ENCODE measurements at regions not wholly inside any gene's neighbourhood (a gene's known extent, or its start where the extent isn't known, plus 50 kb on each side); places are given as distances from the start of the nearest gene placed in this dataset.
"Not testable (repeated sequence)": the region's sequence is repeated elsewhere in the genome, so short reads cannot be mapped to it uniquely, and the experiment has no call there.

DNA sequence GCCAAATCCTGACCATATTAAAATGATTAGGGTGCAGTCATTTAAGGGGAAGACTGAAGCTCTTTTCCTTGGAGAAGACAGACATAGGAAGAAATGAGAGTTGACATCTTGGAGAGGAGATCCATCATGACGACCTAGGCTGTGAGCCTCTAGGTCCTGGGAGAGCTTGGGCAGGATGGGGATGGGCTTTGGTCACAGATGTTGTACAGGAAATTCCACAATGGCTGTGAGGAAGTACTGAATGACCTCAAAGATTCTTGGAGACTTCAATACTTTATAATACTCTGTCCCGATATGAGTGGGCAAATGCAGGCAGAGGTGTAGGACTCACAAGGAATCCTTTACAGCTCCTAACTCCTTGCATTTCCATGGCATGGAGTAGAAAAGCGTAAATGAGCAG is 204.9 kb upstream of the FRMD6 start:
- DNase-seq (ENCODE audit: low read depth) = no peak

DNA sequence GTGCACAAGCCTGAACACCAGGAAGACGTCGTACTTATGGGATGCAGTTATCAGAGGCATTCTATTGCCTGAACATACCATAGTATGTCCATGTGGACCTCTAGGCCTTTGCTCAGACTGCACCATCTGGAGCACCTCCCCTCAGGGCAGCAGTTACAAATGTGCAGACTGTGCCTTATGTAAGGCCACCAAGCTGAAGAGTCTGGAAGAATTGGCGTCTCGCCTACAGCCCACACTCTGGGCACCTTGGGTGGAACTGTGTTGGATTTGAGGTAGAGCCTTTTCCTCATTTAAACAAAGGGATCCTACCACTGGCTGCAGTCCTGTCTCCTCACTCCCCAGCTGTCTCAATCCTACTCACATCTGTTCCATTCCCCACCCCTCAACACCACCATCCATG is 204.3 kb upstream of the FRMD6 start:
- DNase-seq (ENCODE audit: low read depth) = no peak

DNA sequence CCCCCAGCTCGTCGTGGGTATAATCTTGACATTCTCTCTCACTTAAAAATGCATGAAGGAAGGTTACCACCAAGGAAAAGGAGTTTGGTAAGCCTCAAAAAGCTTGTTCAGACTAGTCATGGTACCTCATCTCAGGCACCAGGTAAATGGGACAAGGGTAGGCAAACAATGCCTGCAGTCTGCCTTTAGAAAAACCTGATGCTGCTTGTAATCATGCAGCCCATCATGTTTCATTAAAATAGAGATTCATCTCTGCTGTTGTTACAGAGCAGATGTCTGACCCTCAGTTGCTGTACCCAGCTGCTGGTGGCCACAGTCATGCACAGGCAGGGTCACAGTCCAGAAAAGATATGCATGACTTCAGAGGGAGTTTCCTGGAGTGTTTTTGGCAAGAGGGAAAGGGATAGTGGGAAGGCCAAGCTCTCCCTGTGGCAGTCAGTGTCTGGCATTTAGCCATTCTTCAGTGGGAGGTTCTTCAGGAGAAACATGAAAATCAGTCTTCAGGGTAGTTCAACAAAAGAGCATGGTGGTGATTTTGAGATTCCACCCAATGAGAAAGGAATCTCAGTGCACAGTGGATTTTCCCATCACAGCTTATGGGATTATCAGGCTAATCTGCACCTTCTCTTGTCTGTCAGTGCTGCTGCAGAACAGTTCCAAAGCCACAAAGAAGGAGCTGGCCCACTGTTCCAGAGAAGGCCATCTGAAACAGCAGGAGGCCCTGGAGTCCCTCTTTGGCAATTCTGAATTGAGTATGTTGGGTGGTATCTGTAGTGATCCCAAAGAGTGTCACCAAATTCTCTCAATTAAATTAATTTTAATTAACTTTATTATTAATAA is 202.7 kb upstream of the FRMD6 start:
- DNase-seq (ENCODE audit: low read depth) = no peak

DNA sequence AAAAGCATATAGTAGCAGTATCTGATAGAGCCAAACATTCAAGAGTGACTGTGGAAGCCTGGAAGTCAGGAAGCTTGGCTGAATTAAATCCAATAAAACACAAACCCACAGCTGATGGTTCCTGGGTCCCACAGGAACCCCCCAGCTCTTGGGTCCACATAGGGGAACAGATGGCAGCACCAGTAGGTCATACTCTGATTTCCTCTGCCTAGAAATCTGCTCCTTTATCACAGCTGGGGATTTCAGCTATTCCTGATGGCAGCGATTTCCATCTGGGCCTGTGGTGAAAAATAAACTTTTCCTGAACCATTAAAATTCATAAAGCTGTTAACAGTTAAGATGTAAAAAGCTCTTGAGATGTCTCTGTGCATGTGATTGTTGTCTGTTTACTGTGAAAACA is 202.0 kb upstream of the FRMD6 start:
- no peak for DNase-seq (ENCODE audit: low read depth)

DNA sequence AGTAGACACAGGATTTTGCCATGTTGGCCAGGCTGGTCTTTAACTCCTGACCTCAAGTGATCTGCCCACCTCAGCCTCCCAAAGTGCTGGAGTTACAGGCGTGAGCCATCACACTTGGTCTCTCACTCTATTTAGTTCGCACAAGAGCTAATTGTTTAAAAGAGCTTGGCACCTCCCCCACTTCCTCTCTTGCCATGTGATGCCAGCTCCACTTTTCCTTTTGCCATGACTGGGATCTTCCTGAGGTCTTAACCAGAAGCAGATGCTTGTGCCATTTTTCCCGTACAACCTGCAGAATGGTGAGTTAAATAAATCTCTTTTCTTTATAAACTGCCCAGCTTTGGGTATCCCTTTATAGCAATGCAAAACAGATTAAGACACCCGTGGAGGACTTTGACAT is 200.1 kb upstream of the FRMD6 start:
- no peak for DNase-seq (ENCODE audit: low read depth)

DNA sequence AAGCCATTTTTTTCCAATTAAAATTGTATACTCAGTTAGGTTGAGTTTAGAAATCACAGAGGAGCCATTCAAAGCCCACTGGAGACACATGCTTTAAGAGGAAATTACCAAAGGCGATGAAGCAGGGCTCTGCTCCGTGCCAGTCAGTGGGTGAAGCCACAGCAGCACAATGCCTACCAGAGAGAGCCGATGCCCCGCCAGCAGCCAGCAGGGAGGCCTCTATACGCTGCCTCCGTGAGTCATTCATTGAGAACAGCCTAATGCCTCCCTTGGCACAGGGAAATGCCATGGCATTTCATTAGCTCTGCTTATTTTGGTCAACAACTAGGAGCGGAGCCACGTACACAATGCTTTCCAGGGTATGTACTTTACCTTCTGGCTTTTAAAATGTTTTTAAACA is 197.8 kb upstream of the FRMD6 start:
- DNase-seq (ENCODE audit: low read depth) = no peak

DNA sequence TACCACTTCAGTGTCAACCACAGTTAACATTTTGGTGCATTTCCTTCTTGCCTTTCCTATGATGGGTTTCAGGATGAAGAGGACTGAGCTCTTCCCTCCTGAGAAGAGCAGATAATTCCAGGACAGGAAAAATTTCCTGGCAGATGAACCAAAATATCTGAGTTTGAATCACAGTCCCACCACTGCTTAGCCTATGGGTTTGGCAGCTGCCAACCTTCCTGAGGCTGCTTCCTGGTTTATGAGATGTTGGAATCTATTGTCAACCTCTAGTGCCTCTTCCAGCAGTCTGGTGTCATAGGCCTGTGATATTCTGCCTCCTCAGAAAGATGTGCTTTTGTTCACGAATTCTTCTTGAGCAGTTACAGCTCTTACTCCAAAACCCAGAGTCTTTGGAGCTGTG is 197.4 kb upstream of the FRMD6 start:
- DNase-seq (ENCODE audit: low read depth) = no peak

DNA sequence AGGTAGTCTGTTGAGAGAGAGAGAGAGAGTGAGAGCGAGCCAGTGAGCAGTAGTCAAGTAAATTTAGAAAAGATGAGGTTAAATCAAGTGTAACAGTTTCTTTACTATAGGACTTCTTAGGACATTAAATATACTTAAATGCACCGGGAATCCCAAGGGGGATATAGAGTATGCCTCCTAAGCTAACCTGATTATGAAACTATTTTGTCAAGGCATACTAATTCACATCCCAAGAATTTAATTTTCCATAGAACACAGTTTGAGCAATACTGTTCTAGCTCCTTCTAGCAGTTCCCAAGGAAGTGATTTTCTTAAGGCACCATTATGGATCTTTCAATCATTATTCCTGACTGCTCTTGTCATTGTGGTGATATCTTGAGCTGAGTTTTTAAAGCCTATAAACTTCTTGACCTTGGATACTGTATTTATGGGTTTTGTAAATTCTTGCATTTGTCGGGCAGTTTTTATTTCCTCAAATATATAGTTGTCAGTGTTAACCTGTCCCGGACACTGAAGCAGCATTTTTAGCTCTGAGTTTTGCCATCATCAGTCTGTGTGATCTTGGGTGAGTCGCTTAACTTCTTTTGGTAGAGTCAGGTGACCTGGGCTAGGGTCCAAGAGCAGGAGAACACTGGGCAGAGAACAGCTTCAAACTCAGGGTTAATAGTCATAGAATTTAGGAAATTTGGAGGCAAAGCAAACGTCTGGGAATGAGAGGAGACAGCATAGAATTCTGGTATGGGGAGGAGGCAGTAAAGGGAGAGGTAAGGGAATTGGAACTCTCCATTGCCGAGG is 196.5 kb upstream of the FRMD6 start:
- no peak for DNase-seq (ENCODE audit: low read depth)

DNA sequence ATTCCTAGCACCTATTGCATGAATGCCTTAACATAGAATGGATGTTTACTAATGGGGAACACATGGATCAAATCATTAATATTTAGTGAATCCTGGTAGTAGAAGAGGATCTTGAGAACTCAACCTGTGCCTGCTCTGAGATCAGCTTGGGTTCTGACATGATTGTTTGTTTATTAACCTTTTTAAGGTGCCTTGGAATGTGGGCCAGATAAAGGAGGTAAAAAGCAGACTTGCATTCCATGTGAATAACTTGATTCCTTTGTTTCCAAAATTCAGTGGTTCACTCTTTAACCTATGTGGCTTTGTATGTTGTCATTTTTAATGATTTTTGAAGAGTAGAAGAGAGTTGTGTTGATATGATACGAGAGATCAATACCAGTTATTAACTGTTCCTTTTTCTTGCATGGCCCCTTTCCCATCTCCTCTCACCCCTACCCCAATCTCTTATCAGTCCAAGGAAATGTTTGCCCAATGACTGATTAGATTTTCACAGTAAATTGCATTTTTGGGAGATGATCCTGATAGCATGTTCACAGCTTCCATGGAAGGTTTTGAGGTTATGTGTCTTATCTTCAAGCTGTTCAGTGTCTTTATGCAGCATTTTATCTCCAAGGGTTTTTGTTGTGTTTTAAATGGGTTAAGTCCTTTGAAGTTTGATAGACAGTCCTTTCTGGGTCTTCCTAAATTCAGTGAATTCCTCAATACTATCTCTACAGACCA is 193.7 kb upstream of the FRMD6 start:
- no peak for DNase-seq (ENCODE audit: low read depth)

DNA sequence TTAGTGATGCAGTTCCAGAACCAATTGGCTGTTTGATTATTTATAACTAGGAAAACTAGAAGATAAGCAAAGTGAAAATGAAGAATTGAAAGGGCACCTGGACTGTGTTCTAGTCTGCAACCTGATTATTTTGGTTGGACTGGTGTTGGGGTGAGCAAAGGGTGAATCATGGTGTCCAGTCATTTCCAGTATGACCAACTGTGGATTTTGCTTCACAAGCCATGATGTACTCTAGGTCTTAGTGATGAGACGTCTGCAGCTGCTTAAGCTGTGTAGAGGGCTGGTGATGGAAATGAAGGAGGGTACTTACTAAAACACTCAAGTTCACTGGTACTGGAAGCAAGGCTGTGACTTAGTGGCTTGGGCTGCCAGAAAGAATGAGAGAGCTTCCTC is 193.2 kb upstream of the FRMD6 start:
- no peak for DNase-seq (ENCODE audit: low read depth)

DNA sequence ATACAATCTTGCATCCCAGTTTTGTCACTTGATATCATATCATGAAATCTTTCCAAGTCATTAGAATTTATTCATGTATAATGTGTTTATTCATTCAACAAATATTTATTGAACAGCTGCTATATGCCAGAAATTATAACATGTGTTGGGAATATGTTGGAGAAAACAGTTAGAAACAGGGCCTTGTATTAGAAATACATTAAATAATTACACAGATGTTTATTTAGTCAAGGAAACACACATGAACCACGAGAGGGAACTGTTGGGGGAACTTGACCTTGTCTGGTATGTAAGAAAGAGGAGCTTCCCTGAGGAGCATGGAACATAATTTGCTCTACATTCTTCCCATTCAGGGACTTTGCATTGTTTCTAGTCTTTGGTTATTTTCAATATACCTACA is 191.7 kb upstream of the FRMD6 start:
- DNase-seq (ENCODE audit: low read depth) = no peak

DNA sequence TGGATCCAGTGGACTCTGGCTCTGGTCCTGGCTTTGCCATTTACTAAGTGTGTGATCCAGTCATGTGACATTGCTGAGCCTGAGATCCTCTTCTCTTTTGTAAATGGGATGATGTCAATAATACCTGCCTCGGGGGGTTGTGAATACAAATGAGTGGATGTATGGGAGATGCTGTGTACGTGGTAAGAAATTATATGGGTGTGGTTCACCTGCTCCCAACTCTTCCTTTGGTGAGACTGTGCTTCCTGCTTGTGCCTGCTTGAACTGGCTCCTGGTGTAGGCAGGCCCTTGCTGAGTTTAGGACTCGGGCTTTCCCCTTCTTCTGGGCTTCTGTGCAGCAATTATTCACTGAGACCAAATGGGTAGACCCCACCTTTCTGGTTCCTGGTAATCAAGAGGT is 189.5 kb upstream of the FRMD6 start:
- DNase-seq (ENCODE audit: low read depth) = no peak

DNA sequence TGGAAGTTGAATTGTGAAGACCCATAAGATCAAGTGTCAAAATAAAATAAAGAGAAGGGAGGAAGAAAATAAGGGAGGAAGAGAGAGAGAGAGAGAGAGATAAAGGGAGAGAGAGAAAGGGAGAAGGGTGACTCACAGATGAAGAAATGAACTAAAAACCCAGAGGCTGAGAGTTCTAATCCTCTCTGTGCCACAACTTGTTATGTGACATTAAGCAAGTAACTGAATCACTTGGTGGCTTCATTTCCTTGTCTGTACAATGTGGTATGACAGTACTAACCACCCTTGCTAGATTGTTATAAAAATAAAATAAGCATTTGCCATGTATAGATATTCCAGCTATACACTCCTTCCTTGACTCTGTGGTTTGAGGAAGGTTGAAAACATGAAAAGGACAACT is 189.0 kb upstream of the FRMD6 start:
- no peak for DNase-seq (ENCODE audit: low read depth)

DNA sequence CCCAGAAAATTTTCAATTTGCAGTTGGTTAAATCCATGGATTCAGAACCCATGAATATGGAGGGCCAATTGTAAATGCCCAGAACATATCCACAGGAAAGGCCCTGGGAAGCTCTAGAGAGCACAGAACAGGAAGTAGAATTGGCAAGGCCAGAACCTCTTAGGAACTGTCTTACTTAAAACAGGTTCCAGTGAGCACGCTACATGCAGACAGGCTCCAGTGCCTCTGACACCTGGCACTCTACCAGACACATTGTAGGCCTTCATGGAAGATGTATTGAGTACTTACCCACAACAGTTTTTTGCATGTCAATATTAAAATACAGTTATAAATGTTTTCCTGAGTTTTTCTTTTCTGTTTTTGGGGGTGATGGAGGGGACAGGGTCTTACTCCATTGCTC is 188.2 kb upstream of the FRMD6 start:
- DNase-seq (ENCODE audit: low read depth) = no peak

DNA sequence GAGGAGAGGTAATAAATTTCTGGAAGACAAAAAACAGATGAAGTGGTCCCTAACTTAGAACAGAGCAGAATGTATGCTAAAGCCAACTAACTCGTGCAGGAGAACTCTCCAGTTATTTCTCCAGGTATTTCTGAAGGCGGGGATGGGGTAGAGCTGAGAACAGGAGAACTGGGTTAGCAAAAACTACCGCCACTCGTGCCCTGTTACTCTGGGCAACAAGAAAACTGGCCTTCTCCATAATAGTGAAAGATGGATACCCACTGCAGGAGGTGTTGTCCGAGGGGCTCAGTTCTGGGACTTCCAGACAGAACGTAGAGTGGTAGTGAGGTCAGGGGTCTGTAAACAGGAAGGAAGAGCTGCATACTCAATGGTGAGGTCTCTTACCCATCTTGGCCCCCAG is 187.3 kb upstream of the FRMD6 start:
- DNase-seq (ENCODE audit: low read depth) = no peak

DNA sequence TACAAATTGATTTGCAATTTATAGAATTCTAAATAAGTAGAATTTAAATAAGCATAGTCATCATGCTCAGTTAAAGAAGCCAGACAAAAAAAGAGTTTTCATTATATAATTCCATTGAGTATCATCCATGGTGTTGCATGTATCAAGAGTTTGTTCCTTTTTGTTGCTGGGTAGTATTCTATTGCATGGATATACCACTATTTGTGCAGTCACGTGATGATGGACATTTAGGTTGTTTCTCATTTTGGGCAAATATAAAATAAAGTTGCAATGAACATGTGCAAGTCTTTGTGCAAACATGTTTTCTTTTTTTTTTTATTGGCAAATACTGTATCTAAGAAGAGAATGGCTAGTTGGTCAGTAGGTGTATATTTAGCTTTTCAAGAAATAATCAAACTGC is 186.2 kb upstream of the FRMD6 start:
- DNase-seq (ENCODE audit: low read depth) = no peak

DNA sequence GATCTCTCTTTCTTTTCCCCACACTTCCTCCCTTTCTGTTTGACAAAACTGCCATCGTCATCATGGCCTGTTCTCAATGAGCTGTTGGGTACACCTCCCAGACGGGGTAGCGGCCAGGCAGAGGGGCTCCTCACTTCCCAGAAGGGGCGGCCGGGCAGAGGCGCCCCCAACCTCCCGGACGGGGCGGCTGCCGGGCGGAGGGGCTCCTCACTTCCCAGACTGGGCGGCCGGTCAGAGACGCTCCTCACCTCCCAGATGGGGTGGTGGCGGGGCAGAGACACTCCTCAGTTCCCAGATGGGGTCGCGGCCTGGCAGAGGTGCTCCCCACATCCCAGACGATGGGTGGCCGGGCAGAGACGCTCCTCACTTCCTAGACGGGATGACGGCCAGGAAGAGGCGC is 184.3 kb upstream of the FRMD6 start:
- not testable (repeated sequence) for DNase-seq (ENCODE audit: low read depth)

DNA sequence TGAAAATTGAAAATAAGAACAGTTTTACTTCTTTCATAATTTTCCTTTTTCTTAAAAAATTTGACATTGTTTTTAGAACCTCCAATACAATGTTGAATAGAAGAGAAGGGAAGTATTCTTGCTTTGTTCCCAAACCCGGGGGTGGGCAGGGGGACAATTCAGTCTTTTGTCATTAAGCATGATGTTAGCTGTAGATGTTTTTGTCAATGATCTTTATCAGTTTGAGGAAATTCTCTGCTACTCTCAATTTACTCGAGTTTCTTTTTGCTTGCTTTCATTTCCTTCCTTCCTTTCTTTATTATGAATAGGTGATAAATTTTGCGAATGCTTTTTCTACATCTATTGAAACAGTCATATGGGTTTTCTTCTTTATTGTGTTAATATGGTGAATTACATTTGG is 183.2 kb upstream of the FRMD6 start:
- no peak for DNase-seq (ENCODE audit: low read depth)

DNA sequence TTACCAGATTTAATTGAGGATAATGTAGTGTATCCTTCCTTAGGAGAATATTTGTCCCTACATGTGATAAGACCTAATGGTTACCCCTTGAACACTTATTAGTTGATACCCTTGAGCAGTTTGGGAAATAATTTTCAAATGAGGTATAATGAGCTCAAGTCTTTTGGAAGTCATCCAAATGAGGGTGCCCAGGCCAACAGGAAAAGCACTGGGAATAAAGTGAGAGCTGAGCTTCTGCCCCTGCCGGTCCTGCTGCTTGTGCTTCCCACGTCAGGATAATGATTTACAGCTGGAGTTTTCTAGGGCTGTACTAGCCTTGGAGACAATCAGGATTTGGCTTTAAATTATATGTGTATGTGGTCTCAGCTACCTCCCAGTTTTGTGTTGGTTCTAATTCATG is 178.8 kb upstream of the FRMD6 start:
- no peak for DNase-seq (ENCODE audit: low read depth)

DNA sequence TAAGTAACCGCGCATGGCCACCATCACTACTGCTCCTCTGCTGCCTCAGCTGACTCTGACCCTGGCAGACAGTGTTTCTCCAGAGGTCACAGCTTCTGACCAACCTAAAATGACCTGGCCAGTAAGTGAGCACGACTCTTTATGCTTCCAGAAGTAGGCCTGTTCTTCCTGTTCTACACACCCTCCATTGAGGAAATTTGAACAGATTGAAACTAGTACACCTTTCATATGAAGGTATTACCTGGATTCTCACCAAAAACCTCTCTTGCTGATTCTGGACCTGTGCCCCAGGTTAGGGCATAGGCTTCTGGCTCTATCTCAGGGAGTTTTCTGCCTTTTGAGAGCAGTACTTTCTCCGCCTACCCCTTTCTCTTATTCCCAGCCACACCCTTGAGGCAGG is 178.4 kb upstream of the FRMD6 start:
- DNase-seq (ENCODE audit: low read depth) = no peak

DNA sequence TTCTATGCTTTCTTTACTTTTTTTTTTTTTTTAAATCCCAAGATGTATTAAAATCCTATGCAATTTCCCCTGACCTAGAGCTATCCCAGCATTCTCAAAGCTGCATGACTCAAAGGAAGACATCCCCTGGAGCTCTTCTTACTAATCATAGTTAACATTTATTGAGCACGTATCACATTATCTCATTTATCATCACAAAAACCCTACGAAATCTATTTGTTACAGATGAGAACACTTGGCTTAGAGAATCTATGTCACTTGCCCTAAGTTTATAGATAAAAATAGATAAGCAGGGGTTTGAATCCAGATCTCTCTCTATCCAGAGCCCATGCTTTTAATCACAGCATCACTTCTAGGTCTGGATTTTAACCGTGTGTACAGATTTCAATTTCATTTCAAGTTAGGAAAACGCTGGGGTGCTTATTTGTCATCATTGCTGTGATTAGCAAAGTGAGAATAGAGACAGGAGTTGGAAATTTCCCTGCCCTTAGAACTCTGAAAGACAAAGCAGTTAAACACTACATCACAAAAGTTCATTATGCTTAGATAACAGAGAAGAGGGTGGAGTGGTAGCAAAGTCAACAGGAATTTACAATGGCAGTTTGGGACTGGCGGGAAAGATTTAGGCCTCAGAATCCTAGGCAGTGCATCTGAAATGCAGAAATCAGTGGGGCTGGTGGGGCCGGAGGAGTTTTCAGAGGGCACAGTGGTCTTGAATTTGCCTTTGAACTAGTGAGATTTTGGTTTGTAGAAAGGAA is 177.7 kb upstream of the FRMD6 start:
- no peak for DNase-seq (ENCODE audit: low read depth)

DNA sequence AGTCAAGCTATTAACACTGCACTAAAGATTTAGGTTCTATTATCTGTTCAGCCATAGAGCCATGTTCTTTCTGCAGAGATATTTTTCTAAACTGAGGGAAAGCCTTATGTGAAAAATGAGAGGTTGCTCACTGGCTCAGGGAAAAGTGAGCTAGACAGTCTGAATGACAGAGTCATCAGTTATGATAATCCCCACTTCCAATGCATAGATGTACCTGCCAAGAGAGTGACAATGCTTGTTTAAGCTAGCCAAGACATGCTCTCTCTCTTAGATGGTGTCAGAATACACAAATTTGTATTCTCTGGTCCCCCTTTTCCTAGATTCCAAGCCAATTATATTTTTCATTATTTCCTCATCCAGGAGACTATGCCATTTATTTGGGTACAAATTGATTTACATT is 176.9 kb upstream of the FRMD6 start:
- no peak for DNase-seq (ENCODE audit: low read depth)

Data from stimulated activated CD8-positive, alpha-beta memory T cell treated with anti-CD3 and anti-CD28 coated beads, Interleukin-12 subunit alpha, Interleukin-12 subunit beta, amount 100 ng/mL, for 1 hour (primary cell).